ENCODE measurements at regions not wholly inside any gene's neighbourhood (a gene's known extent, or its start where the extent isn't known, plus 50 kb on each side); places are given as distances from the start of the nearest gene placed in this dataset.
"Not testable (repeated sequence)": the region's sequence is repeated elsewhere in the genome, so short reads cannot be mapped to it uniquely, and the experiment has no call there.

DNA sequence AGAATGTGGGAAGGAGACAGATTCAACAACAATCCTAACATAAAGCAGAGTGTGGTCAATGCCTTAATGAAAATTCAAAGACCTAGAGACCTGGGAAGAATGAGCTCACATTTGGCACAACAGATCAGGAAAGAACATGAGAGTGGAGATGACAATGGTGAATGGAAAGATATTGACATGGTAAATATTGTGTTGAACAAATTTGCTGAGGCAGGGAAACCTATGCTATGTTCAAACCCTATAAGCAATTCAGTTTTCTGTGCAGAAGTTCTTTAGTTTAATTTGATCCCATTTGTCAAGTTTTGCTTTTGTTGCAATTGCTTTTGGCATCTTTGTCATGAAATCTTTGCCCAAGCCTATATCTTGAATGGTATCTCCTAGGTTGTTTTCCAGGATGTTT, 199.4 kb upstream of the LRRTM4 start:
- no peaks in the 10 kb centered on the region for H3K36me3 ChIP-seq (ENCODE audit: insufficient read depth, low read length)

DNA sequence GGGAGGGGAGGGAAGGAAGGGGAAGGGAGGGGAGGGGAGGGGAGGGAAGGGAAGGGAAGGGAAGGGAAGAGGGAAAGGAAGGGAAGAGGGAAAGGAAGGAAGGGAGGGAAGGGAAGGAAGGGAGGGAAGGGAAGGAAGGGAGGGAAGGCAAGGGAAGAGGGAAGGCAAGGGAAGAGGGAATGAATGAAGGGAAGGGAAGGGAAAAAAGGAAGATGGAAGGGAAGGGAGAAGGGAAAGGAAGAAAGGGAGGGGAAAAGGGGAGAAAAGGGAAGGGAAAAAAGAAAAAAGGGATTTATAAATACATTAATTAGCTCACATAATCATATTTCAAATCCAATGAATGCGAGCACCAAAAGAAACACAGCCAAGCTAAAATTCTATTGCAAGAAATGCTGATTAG, 202.9 kb upstream of the LRRTM4 start:
- H3K4me2 ChIP-seq (ENCODE audit: low read length), result no peak overlapping the region
- no peaks in the 10 kb centered on the region for H3K9me2 ChIP-seq (ENCODE audit: low read depth, low read length)
- H3K4me3 ChIP-seq (ENCODE audit: low read depth, low read length, poor library complexity, severe bottlenecking), result no peak overlapping the region
- no peaks in the 10 kb centered on the region for H3K79me2 ChIP-seq (ENCODE audit: insufficient read depth, low read length)
- no peak overlapping the region for H2AFZ ChIP-seq (ENCODE audit: low read length)
- no peak overlapping the region for H3K9ac ChIP-seq (ENCODE audit: low read length)
- H3K27me3 ChIP-seq (ENCODE audit: insufficient read depth, low read length), result no peaks in the 10 kb centered on the region
- H4K20me1 ChIP-seq (ENCODE audit: insufficient read depth, low read length), result no peaks in the 10 kb centered on the region
- H3K9me3 ChIP-seq (ENCODE audit: low read length), result no peaks in the 10 kb centered on the region
- H3K27ac ChIP-seq (ENCODE audit: low read depth, low read length, poor library complexity, severe bottlenecking), result no peak overlapping the region
- TF ChIP-seq CTCF (IDR thresholded peaks at IDR 0.05; ENCODE audit: low read length) (no peak), EZH2 (IDR thresholded peaks at IDR 0.05; ENCODE audit: borderline replicate concordance, low read length) (no peak)
- no peaks in the 10 kb centered on the region for H3F3A ChIP-seq (ENCODE audit: insufficient read depth, low read length)
- H3K36me3 ChIP-seq (ENCODE audit: insufficient read depth, low read length), result no peaks in the 10 kb centered on the region
- no peaks in the 10 kb centered on the region for H3K4me1 ChIP-seq (ENCODE audit: insufficient read depth, low read length, severe bottlenecking)

More for the DNA sequence above, 199.4 kb upstream of the LRRTM4 start:
- no peak for TF ChIP-seq CTCF (IDR thresholded peaks at IDR 0.05; ENCODE audit: low read length)
- TF ChIP-seq EZH2 (IDR thresholded peaks at IDR 0.05; ENCODE audit: borderline replicate concordance, low read length), result no peak
- H3K9ac ChIP-seq (ENCODE audit: low read length), result no peak overlapping the region
- no peaks in the 10 kb centered on the region for H3F3A ChIP-seq (ENCODE audit: insufficient read depth, low read length)
- no peaks in the 10 kb centered on the region for H3K79me2 ChIP-seq (ENCODE audit: insufficient read depth, low read length)
- H2AFZ ChIP-seq (ENCODE audit: low read length), result no peak overlapping the region
- no peaks in the 10 kb centered on the region for H4K20me1 ChIP-seq (ENCODE audit: insufficient read depth, low read length)
- no peak overlapping the region for H3K27ac ChIP-seq (ENCODE audit: low read depth, low read length, poor library complexity, severe bottlenecking)
- H3K9me3 ChIP-seq (ENCODE audit: low read length), result no peaks in the 10 kb centered on the region
- H3K9me2 ChIP-seq (ENCODE audit: low read depth, low read length), result no peaks in the 10 kb centered on the region
- no peak overlapping the region for H3K4me3 ChIP-seq (ENCODE audit: low read depth, low read length, poor library complexity, severe bottlenecking)
- H3K4me2 ChIP-seq (ENCODE audit: low read length), result no peak overlapping the region
- H3K4me1 ChIP-seq (ENCODE audit: insufficient read depth, low read length, severe bottlenecking), result no peaks in the 10 kb centered on the region
- H3K27me3 ChIP-seq (ENCODE audit: insufficient read depth, low read length), result no peaks in the 10 kb centered on the region

DNA sequence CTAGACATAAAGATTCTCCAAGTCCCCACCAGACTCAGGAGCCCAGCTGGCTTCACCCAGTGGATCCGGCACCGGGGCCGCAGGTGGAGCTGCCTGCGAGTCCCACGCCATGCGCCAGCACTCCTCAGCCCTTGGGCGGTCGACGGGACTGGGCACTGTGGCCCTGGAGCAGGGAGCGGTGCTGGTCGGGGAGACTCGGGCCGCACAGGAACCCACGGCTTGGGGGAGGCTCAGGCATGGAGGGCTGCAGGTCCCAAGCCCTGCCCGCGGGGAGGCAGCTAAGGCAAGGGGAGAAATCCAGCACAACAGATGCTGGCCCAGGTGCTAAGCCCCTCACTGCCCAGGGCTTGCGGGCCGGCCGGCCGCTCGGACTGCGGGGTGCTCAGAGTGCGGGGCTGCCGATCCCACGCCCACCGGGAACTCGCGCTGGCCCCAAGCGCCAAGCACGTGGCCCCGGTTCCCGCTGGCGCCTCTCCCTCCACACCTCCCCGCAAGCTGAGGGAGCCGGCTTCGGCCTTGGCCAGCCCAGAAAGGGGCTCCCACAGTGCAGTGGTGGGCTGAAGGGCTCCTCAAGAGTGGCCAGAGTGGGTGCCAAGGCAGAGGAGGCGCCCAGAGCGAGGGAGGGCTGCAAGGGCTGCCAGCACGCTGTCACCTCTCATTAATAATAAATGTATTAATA, 212.6 kb upstream of the LRRTM4 start:
- not testable (repeated sequence) for H3K27ac ChIP-seq (ENCODE audit: low read depth, low read length, poor library complexity, severe bottlenecking); H3K36me3 ChIP-seq (ENCODE audit: insufficient read depth, low read length); H2AFZ ChIP-seq (ENCODE audit: low read length); H3K9me2 ChIP-seq (ENCODE audit: low read depth, low read length); H3K27me3 ChIP-seq (ENCODE audit: insufficient read depth, low read length); H3K4me1 ChIP-seq (ENCODE audit: insufficient read depth, low read length, severe bottlenecking); H3K79me2 ChIP-seq (ENCODE audit: insufficient read depth, low read length); H3F3A ChIP-seq (ENCODE audit: insufficient read depth, low read length); H3K9me3 ChIP-seq (ENCODE audit: low read length); H4K20me1 ChIP-seq (ENCODE audit: insufficient read depth, low read length); H3K4me3 ChIP-seq (ENCODE audit: low read depth, low read length, poor library complexity, severe bottlenecking); H3K4me2 ChIP-seq (ENCODE audit: low read length); H3K9ac ChIP-seq (ENCODE audit: low read length)

GRCh38 chr2:77737236-77737635, 215.1 kb upstream of the LRRTM4 start:
- Histone ChIP-seq H3F3A (ENCODE audit: insufficient read depth, low read length) (no peaks in the 10 kb centered on the region), H3K9me3 (ENCODE audit: low read length) (no peaks in the 10 kb centered on the region), H3K36me3 (ENCODE audit: insufficient read depth, low read length) (no peaks in the 10 kb centered on the region), H2AFZ (ENCODE audit: low read length) (no peak overlapping the region), H3K9me2 (ENCODE audit: low read depth, low read length) (no peaks in the 10 kb centered on the region), H3K79me2 (ENCODE audit: insufficient read depth, low read length) (no peaks in the 10 kb centered on the region), H3K27ac (ENCODE audit: low read depth, low read length, poor library complexity, severe bottlenecking) (no peak overlapping the region), H3K4me1 (ENCODE audit: insufficient read depth, low read length, severe bottlenecking) (no peaks in the 10 kb centered on the region), H3K9ac (ENCODE audit: low read length) (no peak overlapping the region), H3K4me3 (ENCODE audit: low read depth, low read length, poor library complexity, severe bottlenecking) (no peak overlapping the region), H4K20me1 (ENCODE audit: insufficient read depth, low read length) (no peaks in the 10 kb centered on the region), H3K27me3 (ENCODE audit: insufficient read depth, low read length) (no peaks in the 10 kb centered on the region), H3K4me2 (ENCODE audit: low read length) (no peak overlapping the region)
- no peak for TF ChIP-seq CTCF (IDR thresholded peaks at IDR 0.05; ENCODE audit: low read length)
- TF ChIP-seq EZH2 (IDR thresholded peaks at IDR 0.05; ENCODE audit: borderline replicate concordance, low read length), result no peak

Measured in OCI-LY1 (cell line).